PC-9 (cell line): ENCODE measurements at regions not wholly inside any gene's neighbourhood (a gene's known extent, or its start where the extent isn't known, plus 50 kb on each side); places are given as distances from the start of the nearest gene placed in this dataset.

ENCODE experiments used
- BruUV-seq: library from RNA; stranded (reverse); fragments of 400-500 nt; replicated peaks from 2 replicates; lab custom pipeline; 2021; lab: Mats Ljungman, UMichigan
- CTCF ChIA-PET: fragments of 300-600 bp; sonication (Branson Sonifier 250); formaldehyde crosslinking; loops from one replicate; lab custom pipeline; 2022; ENCODE audit warnings: antibody characterized with exemption; lab: Charles Lee
- POLR2A ChIA-PET: fragments of 300-600 bp; sonication (Branson Sonifier 250); formaldehyde crosslinking; loops from one replicate; lab custom pipeline; 2022; ENCODE audit warnings: antibody characterized with exemption; ENCODE audit not compliant: unreplicated experiment; lab: Charles Lee
- DNase-seq, 2 experiments: peaks; one replicate each; pipeline versions ENCODE4 v3.0.0 to v3.0.0-alpha.2; 2015 to 2022; ENCODE audit warnings: mixed read lengths in 1 of 2
- H2AFZ ChIP-seq: fragments of 200-600 bp; sonication (generic); 2 replicates; pipeline ENCODE4 v1.8.1; 2017; ENCODE audit warnings: antibody characterized with exemption
- H3F3A ChIP-seq: fragments of 200-600 bp; sonication (generic); 2 replicates; pipeline ENCODE4 v1.8.1; 2017; ENCODE audit warnings: antibody characterized with exemption, mild to moderate bottlenecking, low read depth; ENCODE audit not compliant: insufficient read depth
- H3K27ac ChIP-seq: fragments of 200-600 bp; sonication (generic); 2 replicates; pipeline ENCODE4 v1.6.1; 2016; ENCODE audit warnings: mixed run types
- H3K27me3 ChIP-seq: fragments of 200-600 bp; sonication (generic); 2 replicates; pipeline ENCODE4 v1.6.1; 2016; ENCODE audit warnings: low read depth, mixed run types; ENCODE audit not compliant: insufficient read depth
- H3K36me3 ChIP-seq: fragments of 200-600 bp; sonication (generic); 2 replicates; pipeline ENCODE4 v1.6.1; 2016; ENCODE audit warnings: low read depth, mixed run types
- H3K4me1 ChIP-seq: fragments of 200-600 bp; sonication (generic); replicated peaks from 2 replicates; pipeline ENCODE4 v1.6.1; 2016; ENCODE audit warnings: mixed run types; ENCODE audit not compliant: insufficient read depth
- H3K4me2 ChIP-seq: fragments of 200-600 bp; sonication (generic); 2 replicates; pipeline ENCODE4 v1.6.1; 2017; ENCODE audit warnings: mixed run types
- H3K4me3 ChIP-seq: fragments of 200-600 bp; sonication (generic); 2 replicates; pipeline ENCODE4 v1.6.1; 2016; ENCODE audit warnings: mixed run types
- H3K79me2 ChIP-seq: fragments of 200-600 bp; sonication (generic); 2 replicates; pipeline ENCODE4 v1.6.1; 2017; ENCODE audit warnings: low read depth, mixed run types
- H3K9me2 ChIP-seq: fragments of 200-600 bp; sonication (generic); 2 replicates; pipeline ENCODE4 v1.8.1; 2017; ENCODE audit warnings: mild to moderate bottlenecking; ENCODE audit not compliant: insufficient read depth
- H3K9me3 ChIP-seq: fragments of 200-600 bp; sonication (generic); 2 replicates; pipeline ENCODE4 v1.8.1; 2016; ENCODE audit warnings: low read depth; ENCODE audit not compliant: insufficient read depth
- H4K20me1 ChIP-seq: fragments of 200-600 bp; sonication (generic); 2 replicates; pipeline ENCODE4 v1.8.1; 2017; ENCODE audit not compliant: insufficient read depth
- EZH2 ChIP-seq: fragments of 200-600 bp; sonication (generic); IDR thresholded peaks from 2 replicates; pipeline ENCODE4 v1.8.0; 2017; ENCODE audit warnings: antibody characterized with exemption, low read depth
- intact Hi-C: fragments of 100-400 bp; cut with micrococcal nuclease; formaldehyde crosslinking; loops from one replicate; pipeline ENCODE4 v1.10.0; 2022; ENCODE audit not compliant: unreplicated experiment
- TF ChIP-seq, protein P1 (sequence below): fragments of 200-600 bp; sonication (generic); conservative IDR thresholded peaks from 2 replicates; pipeline ENCODE4 v1.6.1; 2017; ENCODE audit warnings: mixed run types, antibody characterized with exemption, mild to moderate bottlenecking, moderate library complexity

GRCh38 chr15:95261546-95261945, 1030.2 kb downstream of the MCTP2 start:
- no peaks in the 10 kb centered on the region for H3K4me1 ChIP-seq
- no peaks in the 10 kb centered on the region for H3F3A ChIP-seq
- H3K9me3 ChIP-seq = no peaks in the 10 kb centered on the region; the same call in 1 of the 2 replicates
- no TSS peak for BruUV-seq
- POLR2A ChIA-PET = no interaction called here
- TF ChIP-seq, protein P1, sequence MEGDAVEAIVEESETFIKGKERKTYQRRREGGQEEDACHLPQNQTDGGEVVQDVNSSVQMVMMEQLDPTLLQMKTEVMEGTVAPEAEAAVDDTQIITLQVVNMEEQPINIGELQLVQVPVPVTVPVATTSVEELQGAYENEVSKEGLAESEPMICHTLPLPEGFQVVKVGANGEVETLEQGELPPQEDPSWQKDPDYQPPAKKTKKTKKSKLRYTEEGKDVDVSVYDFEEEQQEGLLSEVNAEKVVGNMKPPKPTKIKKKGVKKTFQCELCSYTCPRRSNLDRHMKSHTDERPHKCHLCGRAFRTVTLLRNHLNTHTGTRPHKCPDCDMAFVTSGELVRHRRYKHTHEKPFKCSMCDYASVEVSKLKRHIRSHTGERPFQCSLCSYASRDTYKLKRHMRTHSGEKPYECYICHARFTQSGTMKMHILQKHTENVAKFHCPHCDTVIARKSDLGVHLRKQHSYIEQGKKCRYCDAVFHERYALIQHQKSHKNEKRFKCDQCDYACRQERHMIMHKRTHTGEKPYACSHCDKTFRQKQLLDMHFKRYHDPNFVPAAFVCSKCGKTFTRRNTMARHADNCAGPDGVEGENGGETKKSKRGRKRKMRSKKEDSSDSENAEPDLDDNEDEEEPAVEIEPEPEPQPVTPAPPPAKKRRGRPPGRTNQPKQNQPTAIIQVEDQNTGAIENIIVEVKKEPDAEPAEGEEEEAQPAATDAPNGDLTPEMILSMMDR = no peak
- TF ChIP-seq EZH2 = no peak
- no peak overlapping the region for H3K4me3 ChIP-seq
- H3K4me2 ChIP-seq = no peak overlapping the region
- intact Hi-C loops = no loop called here
- H3K36me3 ChIP-seq = no peaks in the 10 kb centered on the region
- no peak for DNase-seq
- no peak overlapping the region for H2AFZ ChIP-seq
- no peaks in the 10 kb centered on the region for H4K20me1 ChIP-seq
- no peak overlapping the region for H3K27ac ChIP-seq
- H3K79me2 ChIP-seq = no peaks in the 10 kb centered on the region
- CTCF ChIA-PET = no interaction called here
- no peaks in the 10 kb centered on the region for H3K27me3 ChIP-seq
- no peaks in the 10 kb centered on the region for H3K9me2 ChIP-seq

DNA sequence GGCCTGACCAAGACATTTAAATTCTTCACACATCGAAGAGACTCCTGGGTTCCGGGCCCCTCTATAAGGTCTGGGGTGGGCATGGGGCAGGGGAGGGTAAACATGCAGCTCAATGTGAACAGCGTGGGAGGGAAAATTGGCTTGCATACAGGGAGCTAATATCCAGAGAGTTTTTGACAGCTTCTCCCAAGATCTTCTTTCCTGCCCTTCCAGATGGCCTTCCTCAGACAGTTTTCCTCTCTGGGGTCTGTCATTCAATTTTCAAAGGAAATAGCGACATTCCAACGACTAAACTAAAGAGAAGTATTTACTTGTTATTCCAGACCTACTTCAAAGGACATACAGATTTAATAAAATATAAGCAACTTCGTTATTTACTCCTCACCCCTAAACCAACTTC, 1030.6 kb downstream of the MCTP2 start:
- H4K20me1 ChIP-seq = no peaks in the 10 kb centered on the region
- intact Hi-C loops = no loop called here
- DNase-seq = no peak
- ChIA-PET POLR2A (no interaction called here), CTCF (no interaction called here)
- H3K9me2 ChIP-seq = no peaks in the 10 kb centered on the region
- H3K79me2 ChIP-seq = no peaks in the 10 kb centered on the region
- H3K4me1 ChIP-seq = no peaks in the 10 kb centered on the region
- no peaks in the 10 kb centered on the region for H3F3A ChIP-seq
- no TSS peak for BruUV-seq
- no peaks in the 10 kb centered on the region for H3K36me3 ChIP-seq
- H3K4me3 ChIP-seq = no peak overlapping the region
- H3K27ac ChIP-seq = no peak overlapping the region
- H2AFZ ChIP-seq = no peak overlapping the region
- TF ChIP-seq, protein P1 = no peak
- no peak for TF ChIP-seq EZH2
- H3K9me3 ChIP-seq = no peaks in the 10 kb centered on the region; the same call in 1 of the 2 replicates
- H3K27me3 ChIP-seq = no peaks in the 10 kb centered on the region
- no peak overlapping the region for H3K4me2 ChIP-seq

DNA sequence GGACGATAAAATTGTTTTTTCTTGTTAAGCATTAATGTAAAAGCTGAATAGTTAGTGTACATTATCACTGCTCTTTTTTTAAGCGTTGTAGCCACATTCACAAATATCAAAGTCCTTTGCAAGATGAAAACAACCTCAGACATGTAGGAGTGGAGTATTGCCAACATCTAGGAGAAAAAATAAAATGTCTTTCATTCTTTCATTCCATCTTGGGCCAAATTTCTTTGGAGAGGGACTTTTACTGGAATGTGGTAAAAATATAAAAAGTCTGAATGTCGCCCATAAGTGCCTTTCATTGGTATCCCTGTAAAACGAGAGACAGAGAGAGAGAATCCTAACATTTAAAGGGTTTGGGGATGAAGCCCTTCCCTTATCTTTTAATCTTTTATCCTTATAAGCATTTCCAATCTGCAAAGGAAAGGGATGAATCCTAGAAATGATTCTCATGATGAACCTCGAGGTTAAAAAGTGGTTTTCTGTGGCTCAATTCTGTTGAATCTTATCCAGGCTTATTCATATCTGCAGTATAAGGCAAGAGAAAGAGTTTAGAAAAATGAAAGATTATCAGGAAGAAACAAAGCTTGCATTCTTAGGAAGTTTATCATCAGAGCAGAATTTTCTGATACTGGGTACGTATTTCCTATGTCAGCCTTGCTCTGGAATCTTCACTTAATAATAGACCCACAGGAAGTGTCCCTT, 1031.7 kb downstream of the MCTP2 start:
- ChIA-PET CTCF (interaction anchor here (0.6 kb wide), 1 partner anchor 1044 kb away, joined by 3 read pairs; no protein-coding TSS in a partner anchor), POLR2A (interaction anchor here (0.7 kb wide), 1 partner anchor 1063 kb away, joined by 3 read pairs; no protein-coding TSS in a partner anchor)
- H3K79me2 ChIP-seq = no peaks in the 10 kb centered on the region
- H3F3A ChIP-seq = no peaks in the 10 kb centered on the region
- no peaks in the 10 kb centered on the region for H3K4me1 ChIP-seq
- TF ChIP-seq, protein P1 = no peak
- TF ChIP-seq EZH2 = no peak
- no peak overlapping the region for H2AFZ ChIP-seq
- DNase-seq = no peak
- no TSS peak for BruUV-seq
- no peak overlapping the region for H3K4me3 ChIP-seq
- no peaks in the 10 kb centered on the region for H3K9me2 ChIP-seq
- H3K36me3 ChIP-seq = no peaks in the 10 kb centered on the region
- no peaks in the 10 kb centered on the region for H4K20me1 ChIP-seq
- no peaks in the 10 kb centered on the region; the same call in 1 of the 2 replicates for H3K9me3 ChIP-seq
- intact Hi-C loops = no loop called here
- no peak overlapping the region for H3K27ac ChIP-seq
- H3K27me3 ChIP-seq = no peaks in the 10 kb centered on the region
- H3K4me2 ChIP-seq = no peak overlapping the region
